Nephron (organoid): ENCODE measurements at regions not wholly inside any gene's neighbourhood (a gene's known extent, or its start where the extent isn't known, plus 50 kb on each side); places are given as distances from the start of the nearest gene placed in this dataset.

ENCODE experiments used
- H3K27ac Mint-ChIP-seq, 3 experiments: 2 replicates each; pipeline ENCODE4 v1.8.0; 2020; ENCODE audit warnings: mixed read lengths in 3 of 3, mild to moderate bottlenecking in 2 of 3, moderate library complexity in 1 of 3
- H3K27me3 Mint-ChIP-seq: 2 replicates; pipeline ENCODE4 v1.8.0; 2021; ENCODE audit warnings: low read depth, mild to moderate bottlenecking, moderate library complexity, mixed read lengths
- H3K36me3 Mint-ChIP-seq: 2 replicates; pipeline ENCODE4 v1.8.0; 2020; ENCODE audit warnings: low read depth, mixed read lengths
- H3K4me1 Mint-ChIP-seq: 2 replicates; pipeline ENCODE4 v1.8.0; 2020; ENCODE audit warnings: mixed read lengths
- H3K4me3 Mint-ChIP-seq, 3 experiments: 2 replicates each; pipeline ENCODE4 v1.8.0; 2020; ENCODE audit warnings: mild to moderate bottlenecking in 3 of 3, mixed read lengths in 3 of 3, moderate library complexity in 2 of 3
- H3K9me3 Mint-ChIP-seq: 2 replicates; pipeline ENCODE4 v1.8.0; 2020; ENCODE audit warnings: mixed read lengths
- CTCF ChIP-seq, 3 experiments: fragments of 200-600 bp; sonication (generic); IDR thresholded peaks; one replicate each; pipeline ENCODE4 v1.5.0; 2021; ENCODE audit warnings: antibody characterized with exemption in 3 of 3; ENCODE audit not compliant: unreplicated experiment in 3 of 3

DNA sequence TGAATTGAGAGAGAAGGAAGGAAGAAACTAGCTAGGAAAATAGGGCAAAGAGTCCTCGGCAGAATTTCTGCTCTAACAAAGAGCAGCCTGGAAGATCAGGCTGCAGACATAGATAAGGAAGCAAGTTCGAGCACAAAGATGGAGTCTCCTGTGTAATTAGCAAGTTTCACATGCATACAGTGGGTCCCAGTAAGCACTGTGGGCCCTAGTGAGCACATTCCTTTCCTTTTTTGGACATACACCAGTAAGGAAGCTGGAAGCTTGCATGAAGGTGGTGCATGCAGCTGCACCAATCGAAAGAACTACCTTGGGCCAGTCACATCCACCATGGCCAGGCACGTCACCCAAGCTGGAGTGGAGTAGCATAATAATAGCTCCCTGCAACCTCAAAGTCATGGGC is 109.7 kb downstream of the NOL4 start:
- Mint-ChIP-seq H3K27ac (no peak overlapping the region), H3K4me1 (no peaks in the 10 kb centered on the region), H3K4me3 (no peak overlapping the region), H3K9me3 (no peaks in the 10 kb centered on the region), H3K36me3 (no peaks in the 10 kb centered on the region), H3K27me3 (no peaks in the 10 kb centered on the region)
- TF ChIP-seq CTCF (IDR thresholded peaks at IDR 0.05; ENCODE audit: unreplicated experiment in 3 of 3) = no peak

DNA sequence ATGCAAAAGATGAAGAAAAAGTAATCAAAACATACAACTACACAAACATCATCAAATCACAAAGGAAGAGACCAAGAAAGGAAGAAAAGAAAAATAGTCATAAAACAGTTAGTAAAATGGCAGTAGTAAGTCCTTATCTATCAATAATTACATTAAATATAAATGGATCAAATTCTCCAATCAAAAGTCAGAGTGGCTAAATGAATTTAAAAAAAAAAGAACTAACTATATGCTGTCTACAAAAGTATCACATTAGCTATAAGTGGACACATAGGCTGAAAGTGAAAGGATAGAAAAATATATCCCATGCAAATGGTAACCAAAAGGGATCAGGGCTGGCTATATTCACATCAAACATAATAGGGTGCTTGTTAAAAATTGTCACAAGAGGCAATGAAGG is 116.5 kb downstream of the NOL4 start:
- no peaks in the 10 kb centered on the region for H3K4me1 Mint-ChIP-seq
- no peak overlapping the region for H3K27ac Mint-ChIP-seq
- no peaks in the 10 kb centered on the region for H3K27me3 Mint-ChIP-seq
- H3K9me3 Mint-ChIP-seq = peaks cover 7% of the 10 kb centered on the region
- no peaks in the 10 kb centered on the region for H3K36me3 Mint-ChIP-seq
- no peak for TF ChIP-seq CTCF (IDR thresholded peaks at IDR 0.05; ENCODE audit: unreplicated experiment in 3 of 3)
- H3K4me3 Mint-ChIP-seq = no peak overlapping the region

GRCh38 chr18:34098109-34098508 is 126.6 kb downstream of the NOL4 start:
- Mint-ChIP-seq H3K36me3 (no peaks in the 10 kb centered on the region), H3K9me3 (no peaks in the 10 kb centered on the region), H3K4me3 (no peak overlapping the region), H3K27me3 (no peaks in the 10 kb centered on the region), H3K4me1 (no peaks in the 10 kb centered on the region), H3K27ac (peak overlapping the region in 2 of 3 experiments; percentile 23 to 59)
- TF ChIP-seq CTCF (IDR thresholded peaks at IDR 0.05; ENCODE audit: unreplicated experiment in 3 of 3) = no peak

DNA sequence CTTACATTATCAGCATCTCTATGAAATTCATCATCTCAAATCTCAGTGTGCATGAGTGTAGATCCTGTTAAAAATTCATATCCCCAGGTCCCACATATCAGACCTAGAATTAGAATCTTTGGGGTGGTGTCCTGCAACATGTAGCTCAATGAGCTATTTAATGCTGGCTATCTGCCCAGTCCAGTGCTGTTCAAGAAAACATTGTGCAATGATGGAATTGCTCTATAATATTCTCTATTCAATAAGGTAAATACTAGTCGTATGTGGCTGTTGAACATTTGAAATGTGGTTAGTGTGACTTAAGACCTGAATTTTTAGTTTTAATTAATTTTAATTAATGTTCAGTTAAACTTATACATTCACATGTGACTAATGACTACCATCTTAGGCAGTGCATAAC is 127.4 kb downstream of the NOL4 start:
- Mint-ChIP-seq H3K4me1 (no peaks in the 10 kb centered on the region), H3K27me3 (no peaks in the 10 kb centered on the region), H3K4me3 (no peak overlapping the region), H3K9me3 (no peaks in the 10 kb centered on the region), H3K27ac (no peak overlapping the region), H3K36me3 (no peaks in the 10 kb centered on the region)
- TF ChIP-seq CTCF (IDR thresholded peaks at IDR 0.05; ENCODE audit: unreplicated experiment in 3 of 3) = no peak

- Mint-ChIP-seq H3K4me1 (no peaks in the 10 kb centered on the region), H3K4me3 (no peak overlapping the region), H3K27me3 (no peaks in the 10 kb centered on the region), H3K9me3 (no peaks in the 10 kb centered on the region), H3K36me3 (no peaks in the 10 kb centered on the region), H3K27ac (no peak overlapping the region)
- TF ChIP-seq CTCF (IDR thresholded peaks at IDR 0.05; ENCODE audit: unreplicated experiment in 3 of 3) = no peak
Measured at GRCh38 chr18:34094148-34094547, 130.6 kb downstream of the NOL4 start.

DNA sequence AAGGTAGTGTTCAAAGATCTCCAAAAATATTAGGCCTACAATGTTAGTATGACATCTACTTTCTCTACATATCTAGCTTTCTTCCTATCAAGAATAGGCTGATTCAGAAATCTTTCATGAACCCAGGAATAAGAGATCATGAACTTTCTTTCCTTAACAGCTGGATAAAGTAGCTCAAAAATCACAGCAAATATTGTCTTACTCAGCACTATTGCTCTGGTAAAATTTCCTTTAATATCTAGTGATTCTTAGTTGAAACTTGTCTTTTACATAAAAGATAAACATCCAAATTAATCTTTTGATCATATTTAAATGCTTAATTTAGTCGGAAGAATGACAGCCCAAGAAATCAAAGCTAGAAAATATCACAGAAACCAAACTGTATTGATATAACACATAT is 131.9 kb downstream of the NOL4 start:
- H3K4me3 Mint-ChIP-seq = no peak overlapping the region
- H3K27ac Mint-ChIP-seq = no peak overlapping the region
- no peaks in the 10 kb centered on the region for H3K27me3 Mint-ChIP-seq
- no peaks in the 10 kb centered on the region for H3K4me1 Mint-ChIP-seq
- no peaks in the 10 kb centered on the region for H3K36me3 Mint-ChIP-seq
- TF ChIP-seq CTCF (IDR thresholded peaks at IDR 0.05; ENCODE audit: unreplicated experiment in 3 of 3) = no peak
- H3K9me3 Mint-ChIP-seq = no peaks in the 10 kb centered on the region
